ENCODE measurements at regions not wholly inside any gene's neighbourhood (a gene's known extent, or its start where the extent isn't known, plus 50 kb on each side); places are given as distances from the start of the nearest gene placed in this dataset.

DNA sequence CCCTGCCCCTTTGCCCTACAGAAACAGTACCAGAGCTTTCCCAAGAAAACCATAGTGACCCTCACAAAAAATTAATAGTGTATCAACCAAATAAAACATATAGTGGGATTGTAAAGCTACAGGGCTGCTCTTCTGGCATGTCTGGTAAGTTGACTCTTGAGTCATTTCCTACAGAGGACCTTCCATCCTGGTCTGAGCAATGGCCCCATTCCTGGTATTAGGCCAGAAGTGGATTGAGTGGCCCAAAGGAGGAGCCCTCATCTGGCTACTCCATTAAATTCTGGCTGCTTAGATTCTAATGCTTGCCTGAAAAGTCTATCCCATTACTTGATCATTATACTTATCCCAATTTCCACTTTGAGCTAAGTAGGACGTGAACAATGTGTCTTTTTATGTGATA, 150.9 kb upstream of the HMGN3 start:
- H3K4me3 ChIP-seq = no peak overlapping the region
- no peaks in the 10 kb centered on the region for H3K4me1 ChIP-seq (replicated peaks)
- DNase-seq (ENCODE audit: low spot score) = no peak
- no peaks in the 10 kb centered on the region for H3K27me3 ChIP-seq (replicated peaks; ENCODE audit: insufficient read depth)
- H3K9me3 ChIP-seq = no peaks in the 10 kb centered on the region
- H3K27ac ChIP-seq = no peak overlapping the region
- no peak for TF ChIP-seq POLR2A (IDR thresholded peaks at IDR 0.05)
- no peak for TF ChIP-seq CTCF (IDR thresholded peaks at IDR 0.05)
- no peak for TF ChIP-seq POLR2AphosphoS5 (IDR thresholded peaks at IDR 0.05)
- no peaks in the 10 kb centered on the region for H3K36me3 ChIP-seq
- 93% methylated on average over 1 of the region's 1 CpG for WGBS
- intact Hi-C loops (cut with DNase I) = no loop called here

- intact Hi-C loops (cut with DNase I) = no loop called here
- Histone ChIP-seq H3K36me3 (no peaks in the 10 kb centered on the region), H3K27ac (no peak overlapping the region), H3K4me3 (no peak overlapping the region), H3K4me1 (replicated peaks) (no peaks in the 10 kb centered on the region), H3K27me3 (replicated peaks; ENCODE audit: insufficient read depth) (no peaks in the 10 kb centered on the region), H3K9me3 (no peaks in the 10 kb centered on the region)
- DNase-seq (ENCODE audit: low spot score) = no peak
- no peak for TF ChIP-seq POLR2AphosphoS5 (IDR thresholded peaks at IDR 0.05)
- no peak for TF ChIP-seq CTCF (IDR thresholded peaks at IDR 0.05)
- TF ChIP-seq POLR2A (IDR thresholded peaks at IDR 0.05) = no peak
- WGBS = 38% methylated on average over 1 of the region's 1 CpG
These were observed 150.4 kb upstream of the HMGN3 start for GRCh38 chr6:79384845-79385244.

- WGBS = 91% methylated on average over 5 of the region's 5 CpGs
- intact Hi-C loops (cut with DNase I) = no loop called here
These were observed 144.5 kb upstream of the HMGN3 start for GRCh38 chr6:79378957-79379356.

GRCh38 chr6:79377888-79378348, 143.4 kb upstream of the HMGN3 start:
- H3K4me1 ChIP-seq (replicated peaks) = no peaks in the 10 kb centered on the region
- 5% methylated on average over 1 of the region's 1 CpG for WGBS
- no peak for DNase-seq (ENCODE audit: low spot score)

More at GRCh38 chr6:79378957-79379356, 144.5 kb upstream of the HMGN3 start:
- no peak overlapping the region for H3K27ac ChIP-seq
- no peaks in the 10 kb centered on the region for H3K36me3 ChIP-seq
- no peaks in the 10 kb centered on the region for H3K9me3 ChIP-seq
- TF ChIP-seq CTCF (IDR thresholded peaks at IDR 0.05) (no peak), POLR2A (IDR thresholded peaks at IDR 0.05) (no peak), POLR2AphosphoS5 (IDR thresholded peaks at IDR 0.05) (no peak)
- no peaks in the 10 kb centered on the region for H3K4me1 ChIP-seq (replicated peaks)
- no peaks in the 10 kb centered on the region for H3K27me3 ChIP-seq (replicated peaks; ENCODE audit: insufficient read depth)
- H3K4me3 ChIP-seq = no peak overlapping the region
- no peak for DNase-seq (ENCODE audit: low spot score)

More at GRCh38 chr6:79377888-79378348, 143.4 kb upstream of the HMGN3 start:
- H3K4me3 ChIP-seq = no peak overlapping the region
- H3K27ac ChIP-seq = no peak overlapping the region
- TF ChIP-seq POLR2AphosphoS5 (IDR thresholded peaks at IDR 0.05) (no peak), CTCF (IDR thresholded peaks at IDR 0.05) (no peak), POLR2A (IDR thresholded peaks at IDR 0.05) (no peak)
- intact Hi-C loops (cut with DNase I) = no loop called here
- no peaks in the 10 kb centered on the region for H3K9me3 ChIP-seq
- H3K36me3 ChIP-seq = no peaks in the 10 kb centered on the region
- no peaks in the 10 kb centered on the region for H3K27me3 ChIP-seq (replicated peaks; ENCODE audit: insufficient read depth)
